CD4-positive, CD25-positive, alpha-beta regulatory T cell (primary cell): ENCODE measurements at regions not wholly inside any gene's neighbourhood (a gene's known extent, or its start where the extent isn't known, plus 50 kb on each side); places are given as distances from the start of the nearest gene placed in this dataset.

Experiments
- ATAC-seq, 2 donors: fragments of 150-1000 bp; cut with Tn5 transposase; one replicate each; pipeline ENCODE4 v1.10.0; 2021; ENCODE audit warnings: low read depth in 2 of 2, moderate number of reproducible peaks in 2 of 2, moderate library complexity in 1 of 2
- DNase-seq, 3 donors: peaks; one replicate each; pipeline versions ENCODE4 v3.0.0 to v3.0.0-alpha.2; 2012 to 2022; ENCODE audit warnings: mixed read lengths in 1 of 3
- H3K27ac ChIP-seq: one replicate; pipeline ENCODE4 v1.7.0; 2013; ENCODE audit warnings: mild to moderate bottlenecking, low read length; ENCODE audit not compliant: insufficient read depth, poor library complexity, severe bottlenecking
- H3K27me3 ChIP-seq: one replicate; pipeline ENCODE4 v1.7.0; 2013; ENCODE audit warnings: low read length; ENCODE audit not compliant: control insufficient read depth, insufficient read depth
- H3K36me3 ChIP-seq: one replicate; pipeline ENCODE4 v1.7.0; 2013; ENCODE audit warnings: mild to moderate bottlenecking, low read length, moderate library complexity; ENCODE audit not compliant: control insufficient read depth, insufficient read depth
- H3K4me1 ChIP-seq: 2 replicates; pipeline ENCODE4 v1.7.0; 2013; ENCODE audit warnings: mild to moderate bottlenecking, low read length; ENCODE audit not compliant: insufficient read depth, control insufficient read depth, poor library complexity, severe bottlenecking
- H3K4me3 ChIP-seq: one replicate; pipeline ENCODE4 v1.7.0; 2013; ENCODE audit warnings: low read depth, mild to moderate bottlenecking, low read length, moderate library complexity
- H3K9me3 ChIP-seq, 2 experiments: 1 replicate in 1 of 2; 2 replicates in 1 of 2; pipeline ENCODE4 v1.7.0; 2013; ENCODE audit warnings: low read length in 2 of 2, mild to moderate bottlenecking in 1 of 2, moderate library complexity in 1 of 2; ENCODE audit not compliant: control insufficient read depth in 2 of 2
- H3K27ac Mint-ChIP-seq, 3 donors: one replicate each; pipeline ENCODE4 v1.8.0; 2020 to 2022; ENCODE audit warnings: mild to moderate bottlenecking in 3 of 3, mixed read lengths in 3 of 3, moderate library complexity in 2 of 3
- H3K27me3 Mint-ChIP-seq: one replicate; pipeline ENCODE4 v1.8.0; 2022; ENCODE audit warnings: mild to moderate bottlenecking, mixed read lengths
- H3K36me3 Mint-ChIP-seq: one replicate; pipeline ENCODE4 v1.8.0; 2020; ENCODE audit warnings: mixed read lengths
- H3K4me1 Mint-ChIP-seq, 4 donors: one replicate each; pipeline ENCODE4 v1.8.0; 2020 to 2022; ENCODE audit warnings: mixed read lengths in 4 of 4, mild to moderate bottlenecking in 1 of 4
- H3K4me3 Mint-ChIP-seq, 4 donors: one replicate each; pipeline ENCODE4 v1.8.0; 2020 to 2022; ENCODE audit warnings: mild to moderate bottlenecking in 4 of 4, mixed read lengths in 4 of 4, moderate library complexity in 3 of 4
- H3K9me3 Mint-ChIP-seq, 7 donors: one replicate each; pipeline ENCODE4 v1.8.0; 2020 to 2022; ENCODE audit warnings: mixed read lengths in 7 of 7, mild to moderate bottlenecking in 3 of 7, moderate library complexity in 2 of 7

- Mint-ChIP-seq H3K4me3 (no peak overlapping the region), H3K9me3 (peaks cover 3 to 29% (median 15%) of the 10 kb centered on the region in 7 donors), H3K27ac (no peak overlapping the region), H3K36me3 (no peaks in the 10 kb centered on the region), H3K4me1 (no peaks in the 10 kb centered on the region), H3K27me3 (no peaks in the 10 kb centered on the region)
- no peaks in the 10 kb centered on the region for H3K27me3 ChIP-seq
- H3K4me3 ChIP-seq, result no peak overlapping the region
- ATAC-seq (no peak), DNase-seq (no peak)
- H3K36me3 ChIP-seq, result no peaks in the 10 kb centered on the region
- H3K27ac ChIP-seq, result no peak overlapping the region
- H3K9me3 ChIP-seq, result peaks cover 8 to 10% of the 10 kb centered on the region in 2 experiments
- H3K4me1 ChIP-seq, result no peaks in the 10 kb centered on the region
Observed at GRCh38 chr7:52920977-52921376, 114.5 kb upstream of the POM121L12 start.

- peaks cover 8 to 10% of the 10 kb centered on the region in 2 experiments for H3K9me3 ChIP-seq
- H3K4me3 Mint-ChIP-seq, result no peak overlapping the region
- H3K9me3 Mint-ChIP-seq, result peaks cover 4 to 35% (median 14%) of the 10 kb centered on the region in 7 donors
Observed at GRCh38 chr7:52917982-52918578, 117.4 kb upstream of the POM121L12 start.

DNA sequence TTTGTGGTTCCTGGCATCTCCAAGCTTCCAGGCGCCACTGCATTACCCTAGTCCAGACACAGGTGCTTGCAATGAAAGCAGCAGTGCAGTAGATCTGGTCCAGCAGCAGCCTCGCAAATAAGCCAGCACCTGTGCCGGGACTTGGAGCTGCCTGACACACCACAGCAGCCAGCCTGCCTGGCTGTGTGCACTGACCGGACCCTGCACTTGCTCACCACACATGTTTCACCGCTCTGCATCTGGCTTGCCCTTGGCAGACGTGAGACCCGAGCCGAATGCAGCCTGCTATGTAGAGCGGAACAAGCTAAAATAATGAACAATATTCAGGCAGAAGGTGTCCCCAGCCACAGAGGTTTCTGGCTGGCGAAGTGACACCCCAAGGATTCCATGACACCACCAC is 123.6 kb upstream of the POM121L12 start:
- Mint-ChIP-seq H3K9me3 (peaks cover 2 to 37% (median 15%) of the 10 kb centered on the region in 7 donors), H3K27me3 (no peaks in the 10 kb centered on the region), H3K27ac (no peak overlapping the region), H3K4me3 (no peak overlapping the region), H3K36me3 (no peaks in the 10 kb centered on the region), H3K4me1 (no peaks in the 10 kb centered on the region)
- ATAC-seq, result no peak
- H3K36me3 ChIP-seq, result no peaks in the 10 kb centered on the region
- no peaks in the 10 kb centered on the region for H3K27me3 ChIP-seq
- DNase-seq, result no peak
- H3K9me3 ChIP-seq, result no peaks in the 10 kb centered on the region
- H3K27ac ChIP-seq, result no peak overlapping the region
- H3K4me3 ChIP-seq, result no peak overlapping the region
- no peaks in the 10 kb centered on the region for H3K4me1 ChIP-seq

More at GRCh38 chr7:52917982-52918578, 117.4 kb upstream of the POM121L12 start:
- Histone ChIP-seq H3K27me3 (no peaks in the 10 kb centered on the region), H3K4me1 (no peaks in the 10 kb centered on the region), H3K4me3 (no peak overlapping the region), H3K36me3 (no peaks in the 10 kb centered on the region), H3K27ac (no peak overlapping the region)
- ATAC-seq (no peak), DNase-seq (no peak)
- H3K36me3 Mint-ChIP-seq, result no peaks in the 10 kb centered on the region
- H3K27ac Mint-ChIP-seq, result no peak overlapping the region
- no peaks in the 10 kb centered on the region for H3K4me1 Mint-ChIP-seq
- no peaks in the 10 kb centered on the region for H3K27me3 Mint-ChIP-seq

- ATAC-seq, result no peak
- H3K4me1 Mint-ChIP-seq, result no peaks in the 10 kb centered on the region
- H3K27me3 Mint-ChIP-seq, result no peaks in the 10 kb centered on the region
- no peaks in the 10 kb centered on the region for H3K4me1 ChIP-seq
- no peaks in the 10 kb centered on the region for H3K27me3 ChIP-seq
- no peaks in the 10 kb centered on the region for H3K36me3 ChIP-seq
- DNase-seq, result no peak
- H3K27ac ChIP-seq, result no peak overlapping the region
- H3K4me3 Mint-ChIP-seq, result no peak overlapping the region
- H3K27ac Mint-ChIP-seq, result no peak overlapping the region
- H3K9me3 Mint-ChIP-seq, result peaks cover 2 to 37% (median 15%) of the 10 kb centered on the region in 7 donors
- no peaks in the 10 kb centered on the region for H3K36me3 Mint-ChIP-seq
- H3K9me3 ChIP-seq, result no peaks in the 10 kb centered on the region
- no peak overlapping the region for H3K4me3 ChIP-seq
Observed at GRCh38 chr7:52911326-52911725, 124.1 kb upstream of the POM121L12 start.

DNA sequence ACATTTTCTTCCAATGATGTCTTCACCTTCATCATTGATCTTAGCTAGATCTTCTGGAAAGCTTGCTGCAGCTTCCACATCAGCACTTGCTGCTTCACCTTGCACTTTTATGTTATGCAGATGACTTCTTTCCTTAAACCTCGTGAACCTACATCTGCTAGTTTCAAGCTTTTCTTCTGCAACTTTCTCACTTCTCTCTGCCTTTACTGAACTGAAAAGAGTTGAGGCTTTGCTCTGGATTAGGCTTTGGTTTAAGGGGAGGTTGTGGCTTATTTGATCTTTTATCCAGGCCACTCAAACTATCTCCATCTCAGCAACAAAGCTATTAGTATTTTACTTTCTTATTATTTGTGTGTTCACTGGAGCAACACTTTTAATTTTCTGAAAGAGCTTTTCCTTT is 125.5 kb upstream of the POM121L12 start:
- H3K4me3 ChIP-seq, result no peak overlapping the region
- no peaks in the 10 kb centered on the region for H3K9me3 ChIP-seq
- Mint-ChIP-seq H3K4me1 (no peaks in the 10 kb centered on the region), H3K27me3 (no peaks in the 10 kb centered on the region), H3K27ac (no peak overlapping the region), H3K36me3 (no peaks in the 10 kb centered on the region), H3K4me3 (no peak overlapping the region), H3K9me3 (peaks cover 2 to 36% (median 15%) of the 10 kb centered on the region in 7 donors)
- no peaks in the 10 kb centered on the region for H3K27me3 ChIP-seq
- no peaks in the 10 kb centered on the region for H3K36me3 ChIP-seq
- no peaks in the 10 kb centered on the region for H3K4me1 ChIP-seq
- no peak overlapping the region for H3K27ac ChIP-seq
- no peak for DNase-seq
- ATAC-seq, result no peak

- no peak for DNase-seq
- Histone ChIP-seq H3K36me3 (no peaks in the 10 kb centered on the region), H3K9me3 (no peaks in the 10 kb centered on the region), H3K4me1 (no peaks in the 10 kb centered on the region), H3K4me3 (no peak overlapping the region), H3K27ac (no peak overlapping the region), H3K27me3 (no peaks in the 10 kb centered on the region)
- Mint-ChIP-seq H3K36me3 (no peaks in the 10 kb centered on the region), H3K4me3 (no peak overlapping the region), H3K4me1 (no peaks in the 10 kb centered on the region), H3K27ac (no peak overlapping the region), H3K27me3 (no peaks in the 10 kb centered on the region), H3K9me3 (peaks cover 0 to 30% (median 9%) of the 10 kb centered on the region in 7 donors)
- no peak for ATAC-seq
Observed at GRCh38 chr7:52909131-52909530, 126.3 kb upstream of the POM121L12 start.

DNA sequence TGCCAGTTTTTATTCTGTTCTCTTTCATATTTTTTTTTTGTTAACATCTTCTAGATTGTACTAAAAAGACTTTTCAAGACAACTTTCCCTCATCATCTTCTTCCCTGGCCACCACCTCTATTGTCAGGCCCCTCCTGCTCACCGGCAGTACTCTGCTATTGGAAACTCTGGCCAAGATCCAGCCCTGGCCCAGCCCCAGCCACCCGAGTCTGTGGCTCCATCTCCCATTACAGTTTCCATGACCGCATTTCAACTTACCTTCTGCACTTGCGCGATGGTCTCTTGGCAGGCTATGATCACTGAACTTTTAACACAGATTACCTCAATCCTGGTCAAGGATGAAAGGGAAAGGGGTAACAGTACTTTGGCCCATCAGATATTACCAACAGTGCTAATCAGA is 137.7 kb upstream of the POM121L12 start:
- DNase-seq (no peak), ATAC-seq (no peak)
- H3K4me1 ChIP-seq, result no peaks in the 10 kb centered on the region
- H3K27ac Mint-ChIP-seq, result peak overlapping the region in 1 of 3 donors; percentile 83
- no peak overlapping the region for H3K27ac ChIP-seq
- no peaks in the 10 kb centered on the region for H3K27me3 Mint-ChIP-seq
- no peaks in the 10 kb centered on the region for H3K4me1 Mint-ChIP-seq
- H3K36me3 ChIP-seq, result no peaks in the 10 kb centered on the region
- no peak overlapping the region for H3K4me3 Mint-ChIP-seq
- no peak overlapping the region for H3K4me3 ChIP-seq
- H3K27me3 ChIP-seq, result no peaks in the 10 kb centered on the region
- peaks cover 0 to 3% of the 10 kb centered on the region in 2 experiments for H3K9me3 ChIP-seq
- H3K9me3 Mint-ChIP-seq, result peaks cover 0 to 20% (median 6%) of the 10 kb centered on the region in 7 donors
- no peaks in the 10 kb centered on the region for H3K36me3 Mint-ChIP-seq

- Histone ChIP-seq H3K27me3 (no peaks in the 10 kb centered on the region), H3K27ac (no peak overlapping the region), H3K4me1 (no peaks in the 10 kb centered on the region), H3K9me3 (peaks cover 1 to 3% of the 10 kb centered on the region in 2 experiments), H3K36me3 (no peaks in the 10 kb centered on the region), H3K4me3 (no peak overlapping the region)
- H3K27ac Mint-ChIP-seq, result no peak overlapping the region
- ATAC-seq (no peak), DNase-seq (no peak)
- no peak overlapping the region for H3K4me3 Mint-ChIP-seq
- no peaks in the 10 kb centered on the region for H3K27me3 Mint-ChIP-seq
- H3K9me3 Mint-ChIP-seq, result peaks cover 0 to 21% (median 6%) of the 10 kb centered on the region in 7 donors
- H3K36me3 Mint-ChIP-seq, result no peaks in the 10 kb centered on the region
- H3K4me1 Mint-ChIP-seq, result no peaks in the 10 kb centered on the region
Observed at GRCh38 chr7:52897288-52897687, 138.1 kb upstream of the POM121L12 start.
